ENCODE measurements at regions not wholly inside any gene's neighbourhood (a gene's known extent, or its start where the extent isn't known, plus 50 kb on each side); places are given as distances from the start of the nearest gene placed in this dataset.
"Not testable (repeated sequence)": the region's sequence is repeated elsewhere in the genome, so short reads cannot be mapped to it uniquely, and the experiment has no call there.

GRCh38 chr13:112222971-112223370, 153.2 kb upstream of the SPACA7 start:
- Histone ChIP-seq H3K9me3 (ENCODE audit: control insufficient read depth, insufficient read depth, low read length) (no peaks in the 10 kb centered on the region), H3K36me3 (ENCODE audit: control insufficient read depth, insufficient read depth, low read length) (no peaks in the 10 kb centered on the region), H3K4me3 (ENCODE audit: low read length) (no peak overlapping the region), H3K27me3 (ENCODE audit: control insufficient read depth, insufficient read depth, low read length) (no peaks in the 10 kb centered on the region), H3K27ac (ENCODE audit: low read length) (no peak overlapping the region), H3K4me1 (ENCODE audit: control insufficient read depth, insufficient read depth, low read length) (no peaks in the 10 kb centered on the region)
- H3K4me3 Mint-ChIP-seq: no peak overlapping the region
- intact Hi-C loops (cut with micrococcal nuclease): loop anchor here (10.0 kb wide), 1 partner anchor 1398 kb away; no protein-coding TSS in a partner anchor
- TF ChIP-seq, protein P1, sequence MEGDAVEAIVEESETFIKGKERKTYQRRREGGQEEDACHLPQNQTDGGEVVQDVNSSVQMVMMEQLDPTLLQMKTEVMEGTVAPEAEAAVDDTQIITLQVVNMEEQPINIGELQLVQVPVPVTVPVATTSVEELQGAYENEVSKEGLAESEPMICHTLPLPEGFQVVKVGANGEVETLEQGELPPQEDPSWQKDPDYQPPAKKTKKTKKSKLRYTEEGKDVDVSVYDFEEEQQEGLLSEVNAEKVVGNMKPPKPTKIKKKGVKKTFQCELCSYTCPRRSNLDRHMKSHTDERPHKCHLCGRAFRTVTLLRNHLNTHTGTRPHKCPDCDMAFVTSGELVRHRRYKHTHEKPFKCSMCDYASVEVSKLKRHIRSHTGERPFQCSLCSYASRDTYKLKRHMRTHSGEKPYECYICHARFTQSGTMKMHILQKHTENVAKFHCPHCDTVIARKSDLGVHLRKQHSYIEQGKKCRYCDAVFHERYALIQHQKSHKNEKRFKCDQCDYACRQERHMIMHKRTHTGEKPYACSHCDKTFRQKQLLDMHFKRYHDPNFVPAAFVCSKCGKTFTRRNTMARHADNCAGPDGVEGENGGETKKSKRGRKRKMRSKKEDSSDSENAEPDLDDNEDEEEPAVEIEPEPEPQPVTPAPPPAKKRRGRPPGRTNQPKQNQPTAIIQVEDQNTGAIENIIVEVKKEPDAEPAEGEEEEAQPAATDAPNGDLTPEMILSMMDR (IDR thresholded peaks at IDR 0.05): no peak
- no peaks in the 10 kb centered on the region for H3K36me3 Mint-ChIP-seq
- ATAC-seq (no peak), DNase-seq (no peak)
- peaks cover 0 to 8% of the 10 kb centered on the region in 2 donors for H3K27me3 Mint-ChIP-seq (ENCODE audit: low read depth in 2 of 2)
- WGBS (ENCODE audit: insufficient coverage): 83% methylated on average over 14 of the region's 14 CpGs
- no peaks in the 10 kb centered on the region for H3K9me3 Mint-ChIP-seq
- H3K27ac Mint-ChIP-seq: no peak overlapping the region
- H3K4me1 Mint-ChIP-seq: no peaks in the 10 kb centered on the region

DNA sequence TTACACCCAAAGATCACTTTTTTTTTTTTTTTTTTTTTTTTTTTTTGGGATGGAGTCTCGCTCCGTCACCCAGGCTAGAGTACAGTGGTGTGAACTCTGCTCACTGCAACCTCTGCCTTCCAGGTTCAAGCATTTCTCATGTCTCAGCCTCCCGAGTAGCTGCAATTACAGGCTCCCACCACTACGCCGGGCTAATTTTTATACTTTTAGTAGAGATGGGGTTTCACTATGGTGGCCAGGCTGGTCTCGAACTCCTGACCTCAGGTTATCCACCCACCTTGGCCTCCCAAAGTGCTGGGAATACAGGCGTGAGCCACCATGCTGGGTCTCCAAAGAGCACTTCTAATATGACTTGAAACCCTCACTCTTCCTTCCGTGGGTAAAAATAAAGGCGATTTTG, 152.2 kb upstream of the SPACA7 start:
- not testable (repeated sequence) for ATAC-seq; H3K4me1 ChIP-seq (ENCODE audit: control insufficient read depth, insufficient read depth, low read length); H3K4me3 ChIP-seq (ENCODE audit: low read length); H3K27me3 Mint-ChIP-seq (ENCODE audit: low read depth in 2 of 2); H3K4me1 Mint-ChIP-seq; H3K27ac Mint-ChIP-seq; H3K4me3 Mint-ChIP-seq; H3K36me3 Mint-ChIP-seq; H3K9me3 Mint-ChIP-seq; H3K27me3 ChIP-seq (ENCODE audit: control insufficient read depth, insufficient read depth, low read length); H3K9me3 ChIP-seq (ENCODE audit: control insufficient read depth, insufficient read depth, low read length); H3K36me3 ChIP-seq (ENCODE audit: control insufficient read depth, insufficient read depth, low read length); H3K27ac ChIP-seq (ENCODE audit: low read length); DNase-seq
- intact Hi-C loops (cut with micrococcal nuclease): loop anchor here (10.0 kb wide), 1 partner anchor 1399 kb away; no protein-coding TSS in a partner anchor
- 89% methylated on average over 6 of the region's 9 CpGs for WGBS (ENCODE audit: insufficient coverage)

- H3K27ac Mint-ChIP-seq: no peak overlapping the region
- H3K9me3 Mint-ChIP-seq: no peaks in the 10 kb centered on the region
- 80% methylated on average over 12 of the region's 12 CpGs for WGBS (ENCODE audit: insufficient coverage)
- Histone ChIP-seq H3K9me3 (ENCODE audit: control insufficient read depth, insufficient read depth, low read length) (no peaks in the 10 kb centered on the region), H3K4me1 (ENCODE audit: control insufficient read depth, insufficient read depth, low read length) (no peaks in the 10 kb centered on the region), H3K27me3 (ENCODE audit: control insufficient read depth, insufficient read depth, low read length) (no peaks in the 10 kb centered on the region), H3K27ac (ENCODE audit: low read length) (no peak overlapping the region), H3K4me3 (ENCODE audit: low read length) (no peak overlapping the region), H3K36me3 (ENCODE audit: control insufficient read depth, insufficient read depth, low read length) (no peaks in the 10 kb centered on the region)
- no peak for ATAC-seq
- H3K27me3 Mint-ChIP-seq (ENCODE audit: low read depth in 2 of 2): no peaks in the 10 kb centered on the region
- no peaks in the 10 kb centered on the region for H3K4me1 Mint-ChIP-seq
- no peak for DNase-seq
- intact Hi-C loops (cut with micrococcal nuclease): loop anchor here (10.0 kb wide), 1 partner anchor 1401 kb away; no protein-coding TSS in a partner anchor
- no peaks in the 10 kb centered on the region for H3K36me3 Mint-ChIP-seq
- no peak overlapping the region for H3K4me3 Mint-ChIP-seq
- TF ChIP-seq, protein P1 (IDR thresholded peaks at IDR 0.05): no peak
These were observed 150.6 kb upstream of the SPACA7 start for GRCh38 chr13:112225429-112226090.

DNA sequence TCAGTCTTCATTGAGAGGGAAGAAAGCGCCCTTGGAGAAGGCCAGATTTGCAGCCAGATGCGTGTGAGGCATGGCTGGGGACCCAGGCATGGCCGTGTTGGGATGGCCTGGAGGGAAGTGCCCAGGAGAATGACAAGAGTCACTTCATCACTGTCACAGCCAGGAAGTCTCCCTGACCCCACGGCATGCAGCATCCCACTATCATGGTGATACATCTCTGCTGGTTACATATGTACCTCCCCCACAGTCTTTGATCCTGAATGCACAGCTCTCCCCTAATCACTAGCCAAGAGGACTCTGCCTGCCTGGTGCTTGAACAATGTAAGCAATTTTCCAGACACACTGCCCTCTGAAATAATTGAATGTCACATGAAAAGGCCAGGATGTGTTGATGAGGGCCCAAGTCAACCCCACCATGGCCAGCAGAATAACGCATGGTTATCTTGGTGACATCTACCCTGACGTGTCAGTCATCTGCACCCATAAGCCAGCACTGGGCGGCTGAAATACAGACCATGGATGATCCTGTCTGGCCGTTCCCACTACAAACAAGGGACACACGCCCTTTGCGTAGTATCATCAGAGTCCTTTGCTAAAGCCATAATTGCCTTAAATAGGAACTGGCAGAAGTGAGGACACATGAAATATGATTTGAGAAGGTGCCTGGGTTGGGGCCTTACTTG, 149.7 kb upstream of the SPACA7 start:
- no peaks in the 10 kb centered on the region for H3K4me1 Mint-ChIP-seq
- no peak overlapping the region for H3K4me3 Mint-ChIP-seq
- H3K27ac Mint-ChIP-seq: no peak overlapping the region
- no peaks in the 10 kb centered on the region for H3K9me3 Mint-ChIP-seq
- no peaks in the 10 kb centered on the region for H3K4me1 ChIP-seq (ENCODE audit: control insufficient read depth, insufficient read depth, low read length)
- no peaks in the 10 kb centered on the region for H3K36me3 ChIP-seq (ENCODE audit: control insufficient read depth, insufficient read depth, low read length)
- peaks cover 0 to 2% of the 10 kb centered on the region in 2 donors for H3K27me3 Mint-ChIP-seq (ENCODE audit: low read depth in 2 of 2)
- no peaks in the 10 kb centered on the region for H3K27me3 ChIP-seq (ENCODE audit: control insufficient read depth, insufficient read depth, low read length)
- TF ChIP-seq, protein P1 (IDR thresholded peaks at IDR 0.05): no peak
- ATAC-seq (no peak), DNase-seq (no peak)
- H3K9me3 ChIP-seq (ENCODE audit: control insufficient read depth, insufficient read depth, low read length): no peaks in the 10 kb centered on the region
- 83% methylated on average over 10 of the region's 10 CpGs for WGBS (ENCODE audit: insufficient coverage)
- H3K4me3 ChIP-seq (ENCODE audit: low read length): no peak overlapping the region
- H3K36me3 Mint-ChIP-seq: no peaks in the 10 kb centered on the region
- intact Hi-C loops (cut with micrococcal nuclease): loop anchor here (10.0 kb wide), 1 partner anchor 1402 kb away; no protein-coding TSS in a partner anchor
- H3K27ac ChIP-seq (ENCODE audit: low read length): no peak overlapping the region
